AG04450 (cell line): ENCODE measurements at regions not wholly inside any gene's neighbourhood (a gene's known extent, or its start where the extent isn't known, plus 50 kb on each side); places are given as distances from the start of the nearest gene placed in this dataset.
"Not testable (repeated sequence)": the region's sequence is repeated elsewhere in the genome, so short reads cannot be mapped to it uniquely, and the experiment has no call there.

Experiments
- CTCF ChIA-PET: fragments of 300-600, 350-600 bp; formaldehyde crosslinking; extraction: SDS; loops from one replicate; lab custom pipeline; 2022; ENCODE audit warnings: antibody characterized with exemption, inconsistent platforms; lab: Charles Lee
- POLR2A ChIA-PET: fragments of 350-600 bp; formaldehyde crosslinking; extraction: SDS; loops from one replicate; lab custom pipeline; 2021; ENCODE audit warnings: antibody characterized with exemption, inconsistent platforms; lab: Yijun Ruan, JAX
- DNase-seq: peaks from one replicate; pipeline ENCODE4 v3.0.0-alpha.2; 2011; ENCODE audit warnings: low read depth, low spot score
- H3K27ac ChIP-seq: one replicate; pipeline ENCODE4 v1.5.1; 2012; ENCODE audit warnings: low read depth, low read length, control low read depth
- H3K27me3 ChIP-seq: one replicate; pipeline ENCODE4 v1.6.0; 2012; ENCODE audit warnings: low read length; ENCODE audit not compliant: control insufficient read depth, insufficient read depth
- H3K4me3 ChIP-seq: 2 replicates; pipeline ENCODE4 v1.5.1; 2011; ENCODE audit warnings: mild to moderate bottlenecking, low read depth, low read length, control low read depth
- H3K9me3 ChIP-seq: 2 replicates; pipeline ENCODE4 v1.5.1; 2012; ENCODE audit warnings: low read length; ENCODE audit not compliant: control insufficient read depth, insufficient read depth
- TF ChIP-seq, protein P1 (sequence below): IDR thresholded peaks from 2 replicates; pipeline ENCODE4 v1.5.1; 2011; ENCODE audit warnings: low read depth, low read length, control low read depth, inconsistent platforms

DNA sequence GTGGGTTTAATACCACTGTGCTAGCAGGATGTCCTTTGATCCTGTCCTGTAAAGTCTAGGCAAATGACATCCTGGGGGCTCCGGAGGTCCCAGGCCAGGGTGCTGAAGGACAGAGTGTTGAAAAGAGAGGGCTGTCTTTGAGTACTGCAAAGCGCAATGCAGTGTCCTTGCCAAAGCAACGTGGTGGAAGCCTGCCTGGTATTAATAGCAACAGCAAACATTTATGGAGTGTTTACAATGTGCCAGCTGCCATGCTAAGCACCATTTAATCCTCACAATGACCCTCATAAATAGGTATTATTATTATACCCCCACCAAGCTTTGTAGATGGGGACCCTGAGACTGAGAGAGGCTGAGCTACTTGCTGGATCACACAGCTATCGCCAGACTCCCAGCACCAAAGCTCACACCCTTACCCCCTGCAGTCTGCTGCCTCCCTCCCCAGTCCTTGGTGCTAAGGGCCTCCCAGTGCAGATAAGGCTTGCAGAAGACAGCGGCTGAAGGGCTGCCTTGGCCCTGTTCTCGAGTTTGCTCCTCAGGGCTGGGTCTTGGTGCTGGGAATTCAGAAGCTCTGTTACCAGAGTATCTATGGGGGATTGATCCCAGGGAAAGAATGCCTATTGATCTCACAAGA is 427.7 kb downstream of the FUT8 start:
- H3K27ac ChIP-seq, result no peak overlapping the region
- no peaks in the 10 kb centered on the region for H3K9me3 ChIP-seq
- no peak for DNase-seq
- ChIA-PET POLR2A (no interaction called here), CTCF (interaction anchor here (1.7 to 2.1 kb wide), 2 partner anchors 14 to 16 kb away, joined by 6 to 10 read pairs; no protein-coding TSS in a partner anchor)
- TF ChIP-seq, protein P1, sequence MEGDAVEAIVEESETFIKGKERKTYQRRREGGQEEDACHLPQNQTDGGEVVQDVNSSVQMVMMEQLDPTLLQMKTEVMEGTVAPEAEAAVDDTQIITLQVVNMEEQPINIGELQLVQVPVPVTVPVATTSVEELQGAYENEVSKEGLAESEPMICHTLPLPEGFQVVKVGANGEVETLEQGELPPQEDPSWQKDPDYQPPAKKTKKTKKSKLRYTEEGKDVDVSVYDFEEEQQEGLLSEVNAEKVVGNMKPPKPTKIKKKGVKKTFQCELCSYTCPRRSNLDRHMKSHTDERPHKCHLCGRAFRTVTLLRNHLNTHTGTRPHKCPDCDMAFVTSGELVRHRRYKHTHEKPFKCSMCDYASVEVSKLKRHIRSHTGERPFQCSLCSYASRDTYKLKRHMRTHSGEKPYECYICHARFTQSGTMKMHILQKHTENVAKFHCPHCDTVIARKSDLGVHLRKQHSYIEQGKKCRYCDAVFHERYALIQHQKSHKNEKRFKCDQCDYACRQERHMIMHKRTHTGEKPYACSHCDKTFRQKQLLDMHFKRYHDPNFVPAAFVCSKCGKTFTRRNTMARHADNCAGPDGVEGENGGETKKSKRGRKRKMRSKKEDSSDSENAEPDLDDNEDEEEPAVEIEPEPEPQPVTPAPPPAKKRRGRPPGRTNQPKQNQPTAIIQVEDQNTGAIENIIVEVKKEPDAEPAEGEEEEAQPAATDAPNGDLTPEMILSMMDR, result no peak
- no peak overlapping the region for H3K4me3 ChIP-seq
- H3K27me3 ChIP-seq, result peaks cover 2% of the 10 kb centered on the region

DNA sequence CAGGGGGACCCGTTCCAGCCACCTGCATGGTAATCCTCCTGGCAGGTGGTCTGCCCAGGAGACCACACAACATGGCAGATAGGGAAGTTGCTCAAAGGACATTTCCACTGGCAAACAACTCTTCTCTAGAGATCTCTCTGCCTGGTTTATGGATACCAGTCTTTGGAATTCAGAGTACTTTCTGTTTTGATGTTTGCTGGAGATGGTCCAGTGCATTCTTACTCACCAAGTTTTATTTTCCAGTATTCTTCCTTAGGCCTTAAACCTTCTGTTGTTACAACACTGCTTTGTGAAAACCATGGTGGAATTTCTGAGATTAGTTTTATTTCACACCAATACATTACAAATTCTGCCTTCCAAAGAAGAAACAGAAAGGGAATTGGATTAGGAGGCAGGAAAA is 428.3 kb downstream of the FUT8 start:
- ChIA-PET POLR2A (no interaction called here), CTCF (interaction anchor here (1.7 to 2.1 kb wide), 2 partner anchors 14 to 16 kb away, joined by 6 to 10 read pairs; no protein-coding TSS in a partner anchor)
- H3K9me3 ChIP-seq, result no peaks in the 10 kb centered on the region
- H3K4me3 ChIP-seq, result no peak overlapping the region
- TF ChIP-seq, protein P1, result no peak
- DNase-seq, result no peak
- peaks cover 2% of the 10 kb centered on the region for H3K27me3 ChIP-seq
- H3K27ac ChIP-seq, result no peak overlapping the region

DNA sequence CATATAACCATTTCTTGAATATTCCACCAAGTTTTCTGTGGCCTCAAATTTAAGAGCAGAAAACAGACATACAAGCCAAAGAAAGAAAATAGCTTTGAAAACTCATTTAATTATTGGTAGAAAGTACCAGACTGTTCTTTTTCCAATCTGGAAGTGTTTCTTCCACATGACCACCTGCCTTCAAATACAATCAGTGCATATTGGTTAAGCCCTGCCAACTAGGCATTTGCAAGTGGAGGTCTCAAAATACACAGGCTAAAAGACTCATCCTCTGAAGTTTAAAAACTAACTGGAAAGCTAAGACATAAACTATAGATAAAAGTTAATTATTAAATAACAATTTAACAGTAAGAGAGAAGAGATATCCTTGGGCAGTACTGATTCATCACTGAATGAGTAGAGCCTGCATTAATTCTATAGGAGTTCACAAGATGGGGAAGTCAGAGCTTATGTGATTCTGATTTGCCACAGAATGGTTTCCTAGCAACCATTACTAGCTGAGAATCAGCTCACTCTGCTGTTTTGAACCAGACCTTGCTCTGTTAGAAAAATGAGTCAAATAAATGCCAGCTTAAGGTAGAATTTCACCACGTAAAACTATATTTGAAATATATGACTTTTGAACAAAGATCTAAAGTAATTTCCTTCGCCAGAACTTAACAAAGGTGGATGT is 433.8 kb downstream of the FUT8 start:
- ChIA-PET CTCF (interaction anchor here (3.3 kb wide), 1 partner anchor 22 kb away, joined by 16 read pairs; no protein-coding TSS in a partner anchor), POLR2A (no interaction called here)
- Histone ChIP-seq H3K27me3 (no peaks in the 10 kb centered on the region), H3K4me3 (no peak overlapping the region), H3K9me3 (no peaks in the 10 kb centered on the region), H3K27ac (no peak overlapping the region)
- TF ChIP-seq, protein P1, result no peak
- no peak for DNase-seq

DNA sequence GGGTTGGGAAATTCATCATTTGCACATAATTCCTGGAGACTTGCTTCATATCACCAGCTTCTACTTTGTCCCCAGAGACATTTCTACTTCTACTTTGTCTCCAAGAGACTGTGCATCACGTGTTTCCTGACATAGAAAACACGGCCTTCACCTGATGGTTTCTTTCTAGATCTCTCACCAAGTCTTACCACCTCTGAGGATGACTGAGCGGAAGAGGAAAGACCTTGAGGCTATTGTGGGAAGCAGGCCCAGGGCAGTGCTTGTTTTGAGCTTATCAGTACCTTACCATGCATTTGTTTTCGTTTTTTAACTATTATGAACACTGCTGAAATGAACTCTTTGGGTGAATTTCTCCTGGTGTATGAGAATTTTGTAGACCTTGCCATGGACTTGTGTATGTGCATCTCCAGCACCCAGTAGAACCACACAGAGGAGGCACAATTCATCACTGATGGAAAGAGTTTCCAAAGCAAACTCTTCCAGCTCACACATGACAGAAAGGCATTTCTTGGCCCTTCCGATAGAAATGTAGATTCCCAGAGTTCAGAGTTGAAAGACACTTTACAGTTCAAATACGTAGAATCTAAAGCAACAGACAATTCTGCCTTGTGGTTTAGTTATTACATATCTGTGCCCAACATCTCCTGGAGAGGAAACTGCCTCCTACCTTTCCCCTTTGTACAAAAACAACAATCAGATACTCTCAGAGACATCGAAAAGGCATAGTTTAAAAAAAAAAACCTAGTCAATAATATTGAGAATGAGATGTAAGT is 434.7 kb downstream of the FUT8 start:
- no peak overlapping the region for H3K27ac ChIP-seq
- no peaks in the 10 kb centered on the region for H3K9me3 ChIP-seq
- DNase-seq, result no peak
- TF ChIP-seq, protein P1, result no peak
- H3K4me3 ChIP-seq, result no peak overlapping the region
- ChIA-PET CTCF (interaction anchor here (3.3 kb wide), 1 partner anchor 23 kb away, joined by 16 read pairs; no protein-coding TSS in a partner anchor), POLR2A (no interaction called here)
- no peaks in the 10 kb centered on the region for H3K27me3 ChIP-seq

DNA sequence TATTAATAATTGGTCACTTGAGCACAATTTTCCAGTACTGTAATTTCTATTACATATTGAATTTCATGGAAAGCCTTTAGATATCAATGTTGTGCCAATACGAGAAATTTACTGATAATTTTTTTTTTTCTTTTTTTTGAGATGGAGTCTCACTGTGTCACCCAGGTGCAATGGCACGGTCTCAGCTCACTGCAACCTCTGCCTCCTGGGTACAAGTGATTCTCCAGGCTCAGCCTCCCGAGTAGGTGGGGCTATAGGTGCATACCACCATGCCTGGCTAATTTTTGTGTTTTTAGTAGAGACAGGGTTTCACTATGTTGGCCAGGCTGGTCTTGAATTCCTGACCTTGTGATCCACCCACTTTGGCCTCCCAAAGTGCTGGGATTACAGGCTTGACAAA is 435.4 kb downstream of the FUT8 start:
- H3K4me3 ChIP-seq, POLR2A ChIA-PET, H3K27me3 ChIP-seq, DNase-seq, H3K9me3 ChIP-seq, H3K27ac ChIP-seq, CTCF ChIA-PET: not testable (repeated sequence)
